ENCODE measurements at regions not wholly inside any gene's neighbourhood (a gene's known extent, or its start where the extent isn't known, plus 50 kb on each side); places are given as distances from the start of the nearest gene placed in this dataset.

- Histone ChIP-seq H3K36me3 (replicated peaks in 1 of 2; ENCODE audit: control insufficient read depth in 1 of 2, insufficient read depth in 2 of 2, low read length in 2 of 2) (no peaks in the 10 kb centered on the region), H3K4me1 (ENCODE audit: control insufficient read depth in 1 of 2, insufficient read depth in 2 of 2, low read length in 2 of 2) (no peaks in the 10 kb centered on the region), H3K27me3 (ENCODE audit: control insufficient read depth in 2 of 2, insufficient read depth in 2 of 2, low read length in 2 of 2) (no peaks in the 10 kb centered on the region), H3K79me2 (ENCODE audit: insufficient read depth, low read length) (no peaks in the 10 kb centered on the region), H3K4me2 (replicated peaks; ENCODE audit: extremely low read depth, low read length, poor library complexity, severe bottlenecking) (no peak overlapping the region), H3K9me3 (replicated peaks in 1 of 2; ENCODE audit: control insufficient read depth in 1 of 2, insufficient read depth in 1 of 2, low read length in 2 of 2) (peaks cover 0 to 2% of the 10 kb centered on the region in 2 donors), H3K4me3 (replicated peaks in 1 of 3; ENCODE audit: low read depth in 2 of 3, low read length in 3 of 3) (no peak overlapping the region), H3K27ac (ENCODE audit: low read depth in 1 of 2, low read length in 2 of 2) (no peak overlapping the region), H4K20me1 (ENCODE audit: insufficient read depth, low read length) (no peaks in the 10 kb centered on the region), H2AFZ (ENCODE audit: insufficient read depth, low read depth, low read length, poor library complexity, severe bottlenecking) (no peak overlapping the region), H3K9ac (ENCODE audit: insufficient read depth, low read length, poor library complexity, severe bottlenecking) (no peak overlapping the region)
- no peak for DNase-seq
- Mint-ChIP-seq H3K4me3 (no peak overlapping the region), H3K9me3 (peaks cover 0 to 8% (median 0%) of the 10 kb centered on the region in 7 donors), H3K27me3 (ENCODE audit: low read depth in 3 of 3) (peaks cover 0 to 4% (median 0%) of the 10 kb centered on the region in 3 donors), H3K27ac (no peak overlapping the region), H3K4me1 (no peaks in the 10 kb centered on the region), H3K36me3 (no peaks in the 10 kb centered on the region)
- no peak for TF ChIP-seq CTCF (IDR thresholded peaks at IDR 0.05)
- WGBS (ENCODE audit: insufficient coverage): no CpG with 5 or more reads among the region's 1 CpG
- intact Hi-C loops (cut with micrococcal nuclease): no loop called here
Measured at GRCh38 chr11:41609511-41609910, 150.1 kb upstream of the LRRC4C start.

GRCh38 chr11:41612415-41612814 lies 153.0 kb upstream of the LRRC4C start:
- Histone ChIP-seq H3K27ac (ENCODE audit: low read depth in 1 of 2, low read length in 2 of 2) (no peak overlapping the region), H3K4me2 (replicated peaks; ENCODE audit: extremely low read depth, low read length, poor library complexity, severe bottlenecking) (no peak overlapping the region), H3K4me3 (replicated peaks in 1 of 3; ENCODE audit: low read depth in 2 of 3, low read length in 3 of 3) (no peak overlapping the region), H3K9ac (ENCODE audit: insufficient read depth, low read length, poor library complexity, severe bottlenecking) (no peak overlapping the region), H3K27me3 (ENCODE audit: control insufficient read depth in 2 of 2, insufficient read depth in 2 of 2, low read length in 2 of 2) (no peaks in the 10 kb centered on the region), H4K20me1 (ENCODE audit: insufficient read depth, low read length) (no peaks in the 10 kb centered on the region), H3K4me1 (ENCODE audit: control insufficient read depth in 1 of 2, insufficient read depth in 2 of 2, low read length in 2 of 2) (no peaks in the 10 kb centered on the region), H3K79me2 (ENCODE audit: insufficient read depth, low read length) (no peaks in the 10 kb centered on the region), H2AFZ (ENCODE audit: insufficient read depth, low read depth, low read length, poor library complexity, severe bottlenecking) (no peak overlapping the region), H3K36me3 (replicated peaks in 1 of 2; ENCODE audit: control insufficient read depth in 1 of 2, insufficient read depth in 2 of 2, low read length in 2 of 2) (no peaks in the 10 kb centered on the region), H3K9me3 (replicated peaks in 1 of 2; ENCODE audit: control insufficient read depth in 1 of 2, insufficient read depth in 1 of 2, low read length in 2 of 2) (peaks cover 0 to 4% of the 10 kb centered on the region in 2 donors)
- 80% methylated on average over 1 of the region's 1 CpG for WGBS (ENCODE audit: insufficient coverage)
- no peaks in the 10 kb centered on the region for H3K4me1 Mint-ChIP-seq
- H3K27me3 Mint-ChIP-seq (ENCODE audit: low read depth in 3 of 3): peaks cover 0 to 4% (median 0%) of the 10 kb centered on the region in 3 donors
- no peak for TF ChIP-seq CTCF (IDR thresholded peaks at IDR 0.05)
- H3K9me3 Mint-ChIP-seq: peaks cover 0 to 11% (median 1%) of the 10 kb centered on the region in 7 donors
- intact Hi-C loops (cut with micrococcal nuclease): no loop called here
- H3K4me3 Mint-ChIP-seq: no peak overlapping the region
- DNase-seq: no peak
- no peaks in the 10 kb centered on the region for H3K36me3 Mint-ChIP-seq
- no peak overlapping the region for H3K27ac Mint-ChIP-seq
